Breast epithelium (tissue), 4 donors: ENCODE measurements at regions not wholly inside any gene's neighbourhood (a gene's known extent, or its start where the extent isn't known, plus 50 kb on each side); places are given as distances from the start of the nearest gene placed in this dataset.

ENCODE experiments used
- DNase-seq, 2 donors: peaks; one replicate each; pipeline ENCODE4 v3.0.0-alpha.2; 2019; ENCODE audit warnings: low spot score in 2 of 2
- H3K27ac ChIP-seq, 2 donors: fragments of 200-600 bp; sonication (generic) in 1 of 2; one replicate each; pipeline ENCODE4 v1.5.1; 2016 to 2019; ENCODE audit warnings: mild to moderate bottlenecking in 1 of 2
- H3K27me3 ChIP-seq, 2 donors: fragments of 200-600 bp; sonication (generic) in 1 of 2; one replicate each; pipeline versions ENCODE4 v1.5.1 to v1.6.0; 2017 to 2019; ENCODE audit warnings: control low read depth in 1 of 2, mild to moderate bottlenecking in 1 of 2
- H3K36me3 ChIP-seq: fragments of 200-600 bp; one replicate; pipeline ENCODE4 v1.5.1; 2019
- H3K4me1 ChIP-seq, 2 donors: fragments of 200-600 bp; sonication (generic); one replicate each; pipeline ENCODE4 v1.5.1; 2016 to 2019; ENCODE audit warnings: control low read depth in 1 of 2
- H3K4me3 ChIP-seq, 3 donors: fragments of 200-600 bp; sonication (generic); 1 replicate in 2 of 3; 2 replicates in 1 of 3; pipeline ENCODE4 v1.5.1; 2016 to 2019; ENCODE audit warnings: mild to moderate bottlenecking in 3 of 3, moderate library complexity in 2 of 3
- H3K9me3 ChIP-seq, 2 donors: fragments of 200-600 bp; sonication (generic) in 1 of 2; one replicate each; pipeline ENCODE4 v1.5.1; 2016 to 2019; ENCODE audit warnings: control low read depth in 1 of 2
- POLR2A ChIP-seq: fragments of 450-650 bp; IDR thresholded peaks from one replicate; pipeline ENCODE4 v1.6.1; 2016; ENCODE audit warnings: antibody characterized with exemption, mild to moderate bottlenecking, moderate library complexity
- POLR2AphosphoS5 ChIP-seq, 3 donors: sonication (generic); formaldehyde crosslinking; IDR thresholded peaks; one replicate each; pipeline ENCODE4 v1.6.1; 2017; ENCODE audit warnings: antibody characterized with exemption in 3 of 3
- intact Hi-C: fragments of 100-400 bp; cut with DNase I; formaldehyde crosslinking; loops from one replicate; pipeline ENCODE4 v1.15.1; 2023; ENCODE audit warnings: low total_unique reads
- TF ChIP-seq, protein P1 (sequence below), 3 donors: fragments of 450-650 bp; IDR thresholded peaks; one replicate each; pipeline ENCODE4 v1.5.1; 2016 to 2017; ENCODE audit warnings: antibody characterized with exemption in 3 of 3, mild to moderate bottlenecking in 3 of 3, moderate library complexity in 3 of 3

DNA sequence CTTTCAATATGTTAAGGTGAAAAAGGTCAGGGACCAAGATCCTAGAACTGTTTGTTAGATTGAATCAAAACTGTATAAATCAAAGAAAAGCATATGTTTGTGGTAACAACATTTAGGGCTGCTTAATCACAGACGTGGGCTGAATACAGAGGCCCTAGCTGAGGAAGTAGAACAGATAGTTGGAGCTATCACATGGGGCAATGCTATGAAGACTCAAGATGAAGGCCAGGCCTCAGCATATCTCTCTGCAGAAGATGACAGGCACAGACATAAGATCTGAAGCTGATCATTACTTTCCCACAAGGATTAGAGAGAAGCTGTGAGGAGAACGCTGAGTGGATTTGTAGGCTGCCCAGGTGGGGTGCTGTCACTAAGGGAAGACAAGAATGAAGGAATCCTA is 158.6 kb upstream of the CARD18 start:
- no peak for DNase-seq
- TF ChIP-seq POLR2A (no peak), POLR2AphosphoS5 (IDR thresholded peaks at IDR 0.05) (no peak)
- TF ChIP-seq, protein P1, sequence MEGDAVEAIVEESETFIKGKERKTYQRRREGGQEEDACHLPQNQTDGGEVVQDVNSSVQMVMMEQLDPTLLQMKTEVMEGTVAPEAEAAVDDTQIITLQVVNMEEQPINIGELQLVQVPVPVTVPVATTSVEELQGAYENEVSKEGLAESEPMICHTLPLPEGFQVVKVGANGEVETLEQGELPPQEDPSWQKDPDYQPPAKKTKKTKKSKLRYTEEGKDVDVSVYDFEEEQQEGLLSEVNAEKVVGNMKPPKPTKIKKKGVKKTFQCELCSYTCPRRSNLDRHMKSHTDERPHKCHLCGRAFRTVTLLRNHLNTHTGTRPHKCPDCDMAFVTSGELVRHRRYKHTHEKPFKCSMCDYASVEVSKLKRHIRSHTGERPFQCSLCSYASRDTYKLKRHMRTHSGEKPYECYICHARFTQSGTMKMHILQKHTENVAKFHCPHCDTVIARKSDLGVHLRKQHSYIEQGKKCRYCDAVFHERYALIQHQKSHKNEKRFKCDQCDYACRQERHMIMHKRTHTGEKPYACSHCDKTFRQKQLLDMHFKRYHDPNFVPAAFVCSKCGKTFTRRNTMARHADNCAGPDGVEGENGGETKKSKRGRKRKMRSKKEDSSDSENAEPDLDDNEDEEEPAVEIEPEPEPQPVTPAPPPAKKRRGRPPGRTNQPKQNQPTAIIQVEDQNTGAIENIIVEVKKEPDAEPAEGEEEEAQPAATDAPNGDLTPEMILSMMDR (IDR thresholded peaks at IDR 0.05), result no peak
- Histone ChIP-seq H3K27ac (no peak overlapping the region), H3K27me3 (no peaks in the 10 kb centered on the region), H3K4me1 (no peaks in the 10 kb centered on the region), H3K36me3 (no peaks in the 10 kb centered on the region), H3K4me3 (no peak overlapping the region), H3K9me3 (no peaks in the 10 kb centered on the region)
- intact Hi-C loops, result loop anchor here (5.0 kb wide), 1 partner anchor 526 kb away; no protein-coding TSS in a partner anchor

DNA sequence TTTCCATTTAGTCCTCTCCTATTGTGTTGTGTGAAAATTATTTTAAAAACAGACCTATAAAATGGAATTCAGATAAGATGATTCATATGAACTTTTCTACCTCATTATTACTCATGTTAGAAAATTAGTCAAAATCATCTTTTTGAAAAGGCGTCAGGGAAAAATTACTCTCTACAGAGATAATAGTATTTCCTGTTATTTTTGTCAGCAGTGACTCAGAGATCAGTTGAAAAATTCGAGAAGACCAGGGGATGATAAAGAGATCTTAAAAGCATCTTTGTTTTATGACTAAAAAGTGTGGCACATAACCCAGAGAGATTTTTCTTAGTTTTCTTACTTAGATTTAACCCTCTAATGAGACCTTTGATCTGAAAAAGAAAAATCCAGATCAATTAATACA is 157.9 kb upstream of the CARD18 start:
- no peaks in the 10 kb centered on the region for H3K27me3 ChIP-seq
- intact Hi-C loops, result loop anchor here (5.0 kb wide), 1 partner anchor 525 kb away; no protein-coding TSS in a partner anchor
- no peak overlapping the region for H3K27ac ChIP-seq
- DNase-seq, result no peak
- no peak overlapping the region for H3K4me3 ChIP-seq
- H3K9me3 ChIP-seq, result no peaks in the 10 kb centered on the region
- no peaks in the 10 kb centered on the region for H3K4me1 ChIP-seq
- TF ChIP-seq POLR2A, result no peak
- TF ChIP-seq, protein P1 (IDR thresholded peaks at IDR 0.05), result no peak
- TF ChIP-seq POLR2AphosphoS5 (IDR thresholded peaks at IDR 0.05), result no peak
- no peaks in the 10 kb centered on the region for H3K36me3 ChIP-seq

DNA sequence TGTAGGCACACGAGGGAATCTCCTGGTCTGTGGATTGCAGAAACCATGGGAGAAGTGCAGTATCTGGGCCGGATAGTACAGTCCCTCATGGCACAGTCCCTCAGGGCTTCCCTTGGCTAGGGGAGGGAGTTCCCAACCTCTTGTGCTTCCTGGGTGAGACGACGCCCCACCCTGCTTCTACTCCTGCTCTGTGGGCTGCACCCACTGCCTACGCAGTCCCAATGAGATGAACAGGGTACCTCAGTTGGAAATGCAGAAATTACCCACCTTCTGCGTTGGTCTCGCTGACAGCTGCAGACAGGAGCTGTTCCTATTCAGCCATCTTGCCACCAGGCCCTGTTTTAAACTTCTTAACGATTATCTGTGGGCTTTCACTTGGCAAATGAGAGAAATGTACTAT is 157.2 kb upstream of the CARD18 start:
- no peaks in the 10 kb centered on the region for H3K36me3 ChIP-seq
- no peak overlapping the region for H3K4me3 ChIP-seq
- H3K9me3 ChIP-seq, result no peaks in the 10 kb centered on the region
- H3K27me3 ChIP-seq, result no peaks in the 10 kb centered on the region
- TF ChIP-seq POLR2A (no peak), POLR2AphosphoS5 (IDR thresholded peaks at IDR 0.05) (no peak)
- TF ChIP-seq, protein P1 (IDR thresholded peaks at IDR 0.05), result no peak
- H3K27ac ChIP-seq, result no peak overlapping the region
- no peaks in the 10 kb centered on the region for H3K4me1 ChIP-seq
- intact Hi-C loops, result loop anchor here (5.0 kb wide), 1 partner anchor 525 kb away; no protein-coding TSS in a partner anchor
- no peak for DNase-seq

DNA sequence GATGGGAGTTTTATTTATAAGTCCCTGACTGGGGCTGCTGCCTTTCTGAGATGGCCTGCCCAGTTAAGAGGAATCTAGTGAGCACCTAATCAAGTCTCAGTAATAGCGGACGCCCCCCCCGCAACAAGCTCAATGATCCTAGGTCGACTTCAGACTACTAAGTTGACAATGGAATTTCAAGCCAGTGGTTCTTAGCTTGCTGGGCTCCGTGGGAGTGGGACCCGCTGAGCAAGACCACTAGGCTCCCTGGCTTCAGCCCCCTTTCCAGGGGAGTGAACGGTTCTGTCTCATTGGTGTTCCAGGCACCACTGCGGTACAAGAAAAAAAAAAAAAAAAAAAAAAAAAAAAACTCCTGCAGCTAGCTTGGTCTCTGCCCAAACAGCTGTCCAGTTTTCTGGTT is 156.8 kb upstream of the CARD18 start:
- no peaks in the 10 kb centered on the region for H3K27me3 ChIP-seq
- DNase-seq, result no peak
- H3K36me3 ChIP-seq, result no peaks in the 10 kb centered on the region
- H3K27ac ChIP-seq, result no peak overlapping the region
- intact Hi-C loops, result loop anchor here (5.0 kb wide), 1 partner anchor 524 kb away; no protein-coding TSS in a partner anchor
- H3K9me3 ChIP-seq, result no peaks in the 10 kb centered on the region
- TF ChIP-seq POLR2A, result no peak
- TF ChIP-seq, protein P1 (IDR thresholded peaks at IDR 0.05), result no peak
- TF ChIP-seq POLR2AphosphoS5 (IDR thresholded peaks at IDR 0.05), result no peak
- H3K4me3 ChIP-seq, result no peak overlapping the region
- no peaks in the 10 kb centered on the region for H3K4me1 ChIP-seq

DNA sequence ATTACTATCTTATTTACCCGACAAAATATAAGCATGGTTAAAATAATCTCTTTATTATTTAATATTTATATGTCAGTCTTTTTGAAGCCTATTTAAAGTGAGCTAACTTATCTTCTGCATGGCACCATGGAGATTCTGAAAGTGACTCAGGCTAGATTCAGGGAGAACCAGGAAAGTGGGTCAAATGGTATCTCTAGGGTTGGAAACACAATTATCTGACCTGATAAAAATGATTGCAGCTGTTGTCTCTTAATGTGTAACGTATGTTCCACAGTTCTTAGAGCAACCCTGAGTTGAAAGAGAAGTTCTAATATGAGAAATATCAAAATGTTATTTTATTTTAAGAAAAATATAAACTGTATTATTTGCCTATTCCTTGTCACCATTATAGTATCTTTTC is 143.1 kb upstream of the CARD18 start:
- H3K36me3 ChIP-seq, result no peaks in the 10 kb centered on the region
- DNase-seq, result no peak
- no peak overlapping the region for H3K4me3 ChIP-seq
- intact Hi-C loops, result no loop called here
- no peaks in the 10 kb centered on the region for H3K27me3 ChIP-seq
- TF ChIP-seq POLR2A (no peak), POLR2AphosphoS5 (IDR thresholded peaks at IDR 0.05) (no peak)
- no peaks in the 10 kb centered on the region for H3K4me1 ChIP-seq
- no peak overlapping the region for H3K27ac ChIP-seq
- H3K9me3 ChIP-seq, result no peaks in the 10 kb centered on the region

DNA sequence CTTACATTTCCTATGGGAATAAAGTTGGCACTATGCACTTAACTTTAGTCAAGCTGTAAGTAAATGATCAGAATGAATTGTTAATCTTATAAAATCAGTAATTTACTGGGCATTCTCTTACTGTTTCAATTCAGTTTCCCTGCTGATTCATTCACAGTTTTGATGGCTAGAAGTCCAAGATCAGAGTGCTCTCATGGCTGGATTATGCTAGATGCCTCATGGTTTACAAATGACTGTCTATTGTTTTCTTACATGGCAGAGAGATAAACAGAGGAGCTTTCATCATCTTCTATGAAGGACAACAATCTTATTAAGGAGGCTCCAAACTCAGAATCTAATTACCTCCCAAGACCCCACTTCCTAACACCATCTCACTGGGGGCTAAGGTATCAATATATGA is 135.1 kb upstream of the CARD18 start:
- H3K27me3 ChIP-seq, result no peaks in the 10 kb centered on the region

More for the DNA sequence above, 135.1 kb upstream of the CARD18 start:
- intact Hi-C loops, result no loop called here
- no peak overlapping the region for H3K27ac ChIP-seq
- H3K9me3 ChIP-seq, result no peaks in the 10 kb centered on the region
- TF ChIP-seq, protein P1 (IDR thresholded peaks at IDR 0.05), result no peak
- TF ChIP-seq POLR2A (no peak), POLR2AphosphoS5 (IDR thresholded peaks at IDR 0.05) (no peak)
- no peaks in the 10 kb centered on the region for H3K36me3 ChIP-seq
- H3K4me3 ChIP-seq, result no peak overlapping the region
- DNase-seq, result no peak
- no peaks in the 10 kb centered on the region for H3K4me1 ChIP-seq
